ENCODE measurements at regions not wholly inside any gene's neighbourhood (a gene's known extent, or its start where the extent isn't known, plus 50 kb on each side); places are given as distances from the start of the nearest gene placed in this dataset.

GRCh38 chr6:76789580-76789979 lies 673.7 kb downstream of the HTR1B start:
- TF ChIP-seq, protein P1, sequence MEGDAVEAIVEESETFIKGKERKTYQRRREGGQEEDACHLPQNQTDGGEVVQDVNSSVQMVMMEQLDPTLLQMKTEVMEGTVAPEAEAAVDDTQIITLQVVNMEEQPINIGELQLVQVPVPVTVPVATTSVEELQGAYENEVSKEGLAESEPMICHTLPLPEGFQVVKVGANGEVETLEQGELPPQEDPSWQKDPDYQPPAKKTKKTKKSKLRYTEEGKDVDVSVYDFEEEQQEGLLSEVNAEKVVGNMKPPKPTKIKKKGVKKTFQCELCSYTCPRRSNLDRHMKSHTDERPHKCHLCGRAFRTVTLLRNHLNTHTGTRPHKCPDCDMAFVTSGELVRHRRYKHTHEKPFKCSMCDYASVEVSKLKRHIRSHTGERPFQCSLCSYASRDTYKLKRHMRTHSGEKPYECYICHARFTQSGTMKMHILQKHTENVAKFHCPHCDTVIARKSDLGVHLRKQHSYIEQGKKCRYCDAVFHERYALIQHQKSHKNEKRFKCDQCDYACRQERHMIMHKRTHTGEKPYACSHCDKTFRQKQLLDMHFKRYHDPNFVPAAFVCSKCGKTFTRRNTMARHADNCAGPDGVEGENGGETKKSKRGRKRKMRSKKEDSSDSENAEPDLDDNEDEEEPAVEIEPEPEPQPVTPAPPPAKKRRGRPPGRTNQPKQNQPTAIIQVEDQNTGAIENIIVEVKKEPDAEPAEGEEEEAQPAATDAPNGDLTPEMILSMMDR (IDR thresholded peaks at IDR 0.05; ENCODE audit: borderline replicate concordance, extremely low read depth, low read length, poor library complexity, severe bottlenecking): no peak
- TF ChIP-seq EZH2 (IDR thresholded peaks at IDR 0.05; ENCODE audit: borderline replicate concordance, low read depth, low read length, severe bottlenecking): no peak

All from DND-41 (cell line).